ENCODE measurements at regions not wholly inside any gene's neighbourhood (a gene's known extent, or its start where the extent isn't known, plus 50 kb on each side); places are given as distances from the start of the nearest gene placed in this dataset.

DNA sequence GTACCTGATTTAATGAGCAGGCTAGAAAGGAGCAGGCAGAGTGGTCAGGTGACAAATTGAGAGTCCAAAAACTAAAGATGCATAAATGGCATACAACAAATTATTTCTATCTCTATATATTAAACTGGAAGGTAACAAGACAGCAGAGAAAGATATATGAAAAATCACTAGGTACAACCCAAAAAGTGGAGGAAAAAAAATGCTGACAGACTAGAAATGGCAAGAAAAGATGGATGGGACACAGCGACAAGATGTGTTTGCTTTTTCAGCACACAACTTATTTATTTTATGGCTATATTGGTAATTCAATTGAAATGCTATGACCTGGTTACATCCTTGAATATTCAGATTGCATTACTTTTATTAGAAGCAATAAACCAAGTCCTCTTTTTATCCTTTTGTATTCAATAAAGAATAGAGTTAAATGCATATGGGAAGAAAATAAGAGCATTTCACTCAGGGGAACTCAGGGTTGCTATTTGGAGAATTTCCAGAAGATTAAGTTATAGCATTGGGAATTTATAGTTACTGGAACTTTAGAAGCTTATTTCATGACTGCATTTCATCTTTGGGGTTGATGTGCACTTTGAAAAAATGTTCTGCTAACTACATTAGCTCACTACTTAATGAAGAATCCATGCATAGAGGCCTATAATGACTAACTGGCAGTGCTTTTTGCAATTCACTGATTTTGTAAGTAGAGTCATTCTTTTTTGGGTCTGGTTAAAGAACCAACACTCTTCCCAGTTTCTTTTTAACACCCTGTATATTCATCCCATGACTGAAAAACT lies 566.6 kb upstream of the TUSC1 start:
- H3K4ac ChIP-seq (replicated peaks; ENCODE audit: insufficient read length, low read depth, low read length) = no peak overlapping the region
- ChIA-PET POLR2A (ENCODE audit: partially characterized antibody) (no interaction called here), CTCF (ENCODE audit: partially characterized antibody) (no interaction called here)
- no peak for TF ChIP-seq TEAD4 (IDR thresholded peaks at IDR 0.05; ENCODE audit: low read depth, low read length)
- no peak for TF ChIP-seq ZNF274 (IDR thresholded peaks at IDR 0.05; ENCODE audit: borderline replicate concordance, extremely low read depth, low read length)
- no peak for TF ChIP-seq KDM1A (IDR thresholded peaks at IDR 0.05; ENCODE audit: borderline replicate concordance, low read length)
- no peak for TF ChIP-seq CTBP2 (IDR thresholded peaks at IDR 0.05; ENCODE audit: borderline replicate concordance, insufficient read depth, insufficient read length, low read length)
- TF ChIP-seq BRCA1 (IDR thresholded peaks at IDR 0.05; ENCODE audit: low read depth, low read length) = no peak

More for the DNA sequence above, 566.6 kb upstream of the TUSC1 start:
- no peaks in the 10 kb centered on the region for H3K36me3 ChIP-seq (ENCODE audit: control insufficient read depth in 2 of 4, insufficient read depth in 4 of 4, low read length in 3 of 4)
- H3K27ac ChIP-seq (ENCODE audit: low read depth, low read length) = no peak overlapping the region
- H3K79me1 ChIP-seq (ENCODE audit: low read depth, low read length) = no peaks in the 10 kb centered on the region
- no peak overlapping the region for H4K5ac ChIP-seq (ENCODE audit: insufficient read length, low read depth, low read length)
- H2BK20ac ChIP-seq (ENCODE audit: low read length) = no peak overlapping the region
- no peaks in the 10 kb centered on the region for H3K79me2 ChIP-seq (ENCODE audit: control insufficient read depth in 1 of 2, insufficient read depth in 2 of 2, low read length in 2 of 2)
- no peak overlapping the region for H3K4me3 ChIP-seq (ENCODE audit: extremely low read depth in 1 of 4, insufficient read depth in 2 of 4, low read depth in 3 of 4, low read length in 4 of 4)
- H3K56ac ChIP-seq (replicated peaks; ENCODE audit: insufficient read length, low read depth, low read length) = no peak overlapping the region
- no peak overlapping the region for H2BK120ac ChIP-seq (replicated peaks; ENCODE audit: low read depth, low read length)
- H2BK12ac ChIP-seq (ENCODE audit: low read depth, low read length) = no peak overlapping the region
- WGBS, 2 experiments (ENCODE audit: extremely low coverage in 1 of 2, insufficient coverage in 1 of 2, insufficient read length in 1 of 2, insufficient replicate concordance in 2 of 2, low coverage in 1 of 2, low lambda C conversion rate in 2 of 2, missing lambda C conversion rate in 1 of 2) = 88% methylated on average over 1 of the region's 1 CpG; no CpG with 5 or more reads in 1 of the 2 experiments
- no peak overlapping the region for H3K9ac ChIP-seq (replicated peaks in 1 of 4; ENCODE audit: extremely low read depth in 1 of 4, low read depth in 3 of 4, low read length in 3 of 4)
- no peaks in the 10 kb centered on the region for H4K20me1 ChIP-seq (replicated peaks in 1 of 2; ENCODE audit: control insufficient read depth in 1 of 2, insufficient read depth in 2 of 2, low read length in 2 of 2)
- no peak overlapping the region for H3K23ac ChIP-seq (ENCODE audit: insufficient read length)
- H2BK5ac ChIP-seq (ENCODE audit: low read depth, low read length) = no peak overlapping the region
- H2BK15ac ChIP-seq (ENCODE audit: low read length) = no peak overlapping the region
- DNase-seq (ENCODE audit: low read depth in 1 of 2, low spot score in 2 of 2) = no peak
- no peaks in the 10 kb centered on the region for H3K23me2 ChIP-seq (ENCODE audit: low read depth, low read length)
- H3K18ac ChIP-seq (ENCODE audit: extremely low read depth, low read length) = no peak overlapping the region
- peaks cover 4 to 7% of the 10 kb centered on the region in 2 experiments; a peak in 3 of 4 replicates for H3K9me3 ChIP-seq (ENCODE audit: insufficient read depth in 2 of 2, low read depth in 1 of 2, low read length in 1 of 2)
- no peak overlapping the region for H4K91ac ChIP-seq (replicated peaks; ENCODE audit: insufficient read length, low read length)
- H3K14ac ChIP-seq (ENCODE audit: insufficient read length) = no peak overlapping the region
- no peaks in the 10 kb centered on the region for H3K4me1 ChIP-seq (replicated peaks in 1 of 4; ENCODE audit: control insufficient read depth in 3 of 4, insufficient read depth in 4 of 4, low read length in 3 of 4)
- no peak overlapping the region for H3K4me2 ChIP-seq (ENCODE audit: insufficient read depth in 1 of 2, low read depth in 2 of 2, low read length in 2 of 2)
- H3K27me3 ChIP-seq (replicated peaks in 1 of 4; ENCODE audit: control insufficient read depth in 3 of 4, extremely low read depth in 1 of 4, insufficient read depth in 3 of 4, low read length in 3 of 4) = no peaks in the 10 kb centered on the region
- no peak overlapping the region for H4K8ac ChIP-seq (ENCODE audit: extremely low read depth, insufficient read depth, low read length)
- H2AFZ ChIP-seq (ENCODE audit: low read length) = no peak overlapping the region
- no peak overlapping the region for H2AK5ac ChIP-seq (ENCODE audit: low read depth, low read length)
- no peak for FAIRE-seq
